ENCODE measurements at regions not wholly inside any gene's neighbourhood (a gene's known extent, or its start where the extent isn't known, plus 50 kb on each side); places are given as distances from the start of the nearest gene placed in this dataset.

DNA sequence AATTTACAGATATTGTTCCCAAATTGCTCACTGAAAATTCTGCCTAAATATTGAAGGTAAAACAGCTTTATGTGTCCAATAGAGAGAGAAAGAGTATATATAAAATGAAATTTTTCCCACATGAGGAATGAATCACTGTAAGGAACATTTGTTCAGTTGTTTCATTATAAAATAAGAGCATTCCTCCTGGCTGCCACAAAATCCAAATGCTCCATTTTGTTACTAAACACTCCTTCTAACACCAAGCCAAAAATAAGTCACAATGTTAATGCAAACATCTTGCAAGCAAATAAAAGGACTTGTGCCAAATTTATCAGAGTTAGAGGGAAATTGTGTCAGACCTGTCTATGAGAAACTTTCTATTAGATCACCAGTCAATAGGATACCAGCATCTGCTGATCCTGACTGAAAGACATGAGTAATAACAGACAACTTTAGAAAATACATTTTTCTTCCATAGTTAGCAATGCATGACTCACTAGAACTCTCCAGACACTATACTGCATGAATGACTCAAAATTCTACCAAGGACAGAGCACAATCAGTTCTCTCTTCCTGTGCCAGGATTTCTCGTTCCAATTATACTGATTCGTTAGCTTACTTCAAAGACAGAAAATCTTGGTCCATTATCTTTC is 83.5 kb upstream of the FNDC3A start:
- TF ChIP-seq RAD21 (IDR thresholded peaks at IDR 0.05; ENCODE audit: low read length) = no peak
- TF ChIP-seq YY1 (IDR thresholded peaks at IDR 0.05; ENCODE audit: low read depth) = no peak
- peak; percentile 64; the same call in 1 of the 2 replicates for TF ChIP-seq FOXM1 (IDR thresholded peaks at IDR 0.05; ENCODE audit: low read depth)
- TF ChIP-seq POLR2AphosphoS5 (IDR thresholded peaks at IDR 0.05; ENCODE audit: low read depth, low read length) = peak; percentile 56; the same call in 1 of the 2 replicates
- TF ChIP-seq NRF1 (IDR thresholded peaks at IDR 0.05; ENCODE audit: low read depth, low read length) = no peak
- TF ChIP-seq, protein P1, sequence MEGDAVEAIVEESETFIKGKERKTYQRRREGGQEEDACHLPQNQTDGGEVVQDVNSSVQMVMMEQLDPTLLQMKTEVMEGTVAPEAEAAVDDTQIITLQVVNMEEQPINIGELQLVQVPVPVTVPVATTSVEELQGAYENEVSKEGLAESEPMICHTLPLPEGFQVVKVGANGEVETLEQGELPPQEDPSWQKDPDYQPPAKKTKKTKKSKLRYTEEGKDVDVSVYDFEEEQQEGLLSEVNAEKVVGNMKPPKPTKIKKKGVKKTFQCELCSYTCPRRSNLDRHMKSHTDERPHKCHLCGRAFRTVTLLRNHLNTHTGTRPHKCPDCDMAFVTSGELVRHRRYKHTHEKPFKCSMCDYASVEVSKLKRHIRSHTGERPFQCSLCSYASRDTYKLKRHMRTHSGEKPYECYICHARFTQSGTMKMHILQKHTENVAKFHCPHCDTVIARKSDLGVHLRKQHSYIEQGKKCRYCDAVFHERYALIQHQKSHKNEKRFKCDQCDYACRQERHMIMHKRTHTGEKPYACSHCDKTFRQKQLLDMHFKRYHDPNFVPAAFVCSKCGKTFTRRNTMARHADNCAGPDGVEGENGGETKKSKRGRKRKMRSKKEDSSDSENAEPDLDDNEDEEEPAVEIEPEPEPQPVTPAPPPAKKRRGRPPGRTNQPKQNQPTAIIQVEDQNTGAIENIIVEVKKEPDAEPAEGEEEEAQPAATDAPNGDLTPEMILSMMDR (IDR thresholded peaks at IDR 0.05) = no peak
- TF ChIP-seq, protein P2, sequence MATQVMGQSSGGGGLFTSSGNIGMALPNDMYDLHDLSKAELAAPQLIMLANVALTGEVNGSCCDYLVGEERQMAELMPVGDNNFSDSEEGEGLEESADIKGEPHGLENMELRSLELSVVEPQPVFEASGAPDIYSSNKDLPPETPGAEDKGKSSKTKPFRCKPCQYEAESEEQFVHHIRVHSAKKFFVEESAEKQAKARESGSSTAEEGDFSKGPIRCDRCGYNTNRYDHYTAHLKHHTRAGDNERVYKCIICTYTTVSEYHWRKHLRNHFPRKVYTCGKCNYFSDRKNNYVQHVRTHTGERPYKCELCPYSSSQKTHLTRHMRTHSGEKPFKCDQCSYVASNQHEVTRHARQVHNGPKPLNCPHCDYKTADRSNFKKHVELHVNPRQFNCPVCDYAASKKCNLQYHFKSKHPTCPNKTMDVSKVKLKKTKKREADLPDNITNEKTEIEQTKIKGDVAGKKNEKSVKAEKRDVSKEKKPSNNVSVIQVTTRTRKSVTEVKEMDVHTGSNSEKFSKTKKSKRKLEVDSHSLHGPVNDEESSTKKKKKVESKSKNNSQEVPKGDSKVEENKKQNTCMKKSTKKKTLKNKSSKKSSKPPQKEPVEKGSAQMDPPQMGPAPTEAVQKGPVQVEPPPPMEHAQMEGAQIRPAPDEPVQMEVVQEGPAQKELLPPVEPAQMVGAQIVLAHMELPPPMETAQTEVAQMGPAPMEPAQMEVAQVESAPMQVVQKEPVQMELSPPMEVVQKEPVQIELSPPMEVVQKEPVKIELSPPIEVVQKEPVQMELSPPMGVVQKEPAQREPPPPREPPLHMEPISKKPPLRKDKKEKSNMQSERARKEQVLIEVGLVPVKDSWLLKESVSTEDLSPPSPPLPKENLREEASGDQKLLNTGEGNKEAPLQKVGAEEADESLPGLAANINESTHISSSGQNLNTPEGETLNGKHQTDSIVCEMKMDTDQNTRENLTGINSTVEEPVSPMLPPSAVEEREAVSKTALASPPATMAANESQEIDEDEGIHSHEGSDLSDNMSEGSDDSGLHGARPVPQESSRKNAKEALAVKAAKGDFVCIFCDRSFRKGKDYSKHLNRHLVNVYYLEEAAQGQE (IDR thresholded peaks at IDR 0.05; ENCODE audit: low read depth, low read length) = peak; percentile 92
- TF ChIP-seq, protein P3, sequence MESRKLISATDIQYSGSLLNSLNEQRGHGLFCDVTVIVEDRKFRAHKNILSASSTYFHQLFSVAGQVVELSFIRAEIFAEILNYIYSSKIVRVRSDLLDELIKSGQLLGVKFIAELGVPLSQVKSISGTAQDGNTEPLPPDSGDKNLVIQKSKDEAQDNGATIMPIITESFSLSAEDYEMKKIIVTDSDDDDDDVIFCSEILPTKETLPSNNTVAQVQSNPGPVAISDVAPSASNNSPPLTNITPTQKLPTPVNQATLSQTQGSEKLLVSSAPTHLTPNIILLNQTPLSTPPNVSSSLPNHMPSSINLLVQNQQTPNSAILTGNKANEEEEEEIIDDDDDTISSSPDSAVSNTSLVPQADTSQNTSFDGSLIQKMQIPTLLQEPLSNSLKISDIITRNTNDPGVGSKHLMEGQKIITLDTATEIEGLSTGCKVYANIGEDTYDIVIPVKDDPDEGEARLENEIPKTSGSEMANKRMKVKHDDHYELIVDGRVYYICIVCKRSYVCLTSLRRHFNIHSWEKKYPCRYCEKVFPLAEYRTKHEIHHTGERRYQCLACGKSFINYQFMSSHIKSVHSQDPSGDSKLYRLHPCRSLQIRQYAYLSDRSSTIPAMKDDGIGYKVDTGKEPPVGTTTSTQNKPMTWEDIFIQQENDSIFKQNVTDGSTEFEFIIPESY (IDR thresholded peaks at IDR 0.05; ENCODE audit: borderline replicate concordance, low read depth) = peak; percentile 48; the same call in 1 of the 2 replicates
- TF ChIP-seq EP300 (IDR thresholded peaks at IDR 0.05; ENCODE audit: borderline replicate concordance in 1 of 2, low read depth in 1 of 2, low read length in 1 of 2) = peak; percentile 44 to 96; a peak in 3 of 4 replicates
- TF ChIP-seq TCF12 (IDR thresholded peaks at IDR 0.05) = peak; percentile 97
- 0 out of 2 replicates have a peak, but pooled peaks have one; percentile 8 for TF ChIP-seq GABPA (IDR thresholded peaks at IDR 0.05; ENCODE audit: low read depth)
- TF ChIP-seq RFX5 (IDR thresholded peaks at IDR 0.05; ENCODE audit: low read length) = no peak
